ENCODE measurements at regions not wholly inside any gene's neighbourhood (a gene's known extent, or its start where the extent isn't known, plus 50 kb on each side); places are given as distances from the start of the nearest gene placed in this dataset.

GRCh38 chr11:11170352-11171084 is 182.5 kb downstream of the CSNK2A3 start:
- TF ChIP-seq CTCF (conservative IDR thresholded peaks at IDR 0.05) (no peak), EZH2 (IDR thresholded peaks at IDR 0.05; ENCODE audit: low read depth) (no peak)
